H7 (cell line): ENCODE measurements at regions not wholly inside any gene's neighbourhood (a gene's known extent, or its start where the extent isn't known, plus 50 kb on each side); places are given as distances from the start of the nearest gene placed in this dataset.
"Not testable (repeated sequence)": the region's sequence is repeated elsewhere in the genome, so short reads cannot be mapped to it uniquely, and the experiment has no call there.

Experiments
- DNase-seq: peaks from one replicate; pipeline ENCODE4 v3.0.0; 2012
- H3K27me3 ChIP-seq: 2 replicates; pipeline ENCODE4 v1.6.0; 2011; ENCODE audit warnings: mild to moderate bottlenecking, low read length; ENCODE audit not compliant: control insufficient read depth, insufficient read depth
- H3K36me3 ChIP-seq: replicated peaks from 2 replicates; pipeline ENCODE4 v1.5.1; 2011; ENCODE audit warnings: low read length; ENCODE audit not compliant: control insufficient read depth, insufficient read depth
- H3K4me3 ChIP-seq: 2 replicates; pipeline ENCODE4 v1.5.1; 2011; ENCODE audit warnings: low read depth, mild to moderate bottlenecking, control low read depth, low read length, moderate library complexity; ENCODE audit not compliant: insufficient read depth

- DNase-seq: no peak
- Histone ChIP-seq H3K27me3 (no peaks in the 10 kb centered on the region), H3K36me3 (peaks cover 4% of the 10 kb centered on the region; the same call in 1 of the 2 replicates), H3K4me3 (no peak overlapping the region)
Measured at GRCh38 chr5:25418319-25418859, 773.6 kb upstream of the CDH10 start.

DNA sequence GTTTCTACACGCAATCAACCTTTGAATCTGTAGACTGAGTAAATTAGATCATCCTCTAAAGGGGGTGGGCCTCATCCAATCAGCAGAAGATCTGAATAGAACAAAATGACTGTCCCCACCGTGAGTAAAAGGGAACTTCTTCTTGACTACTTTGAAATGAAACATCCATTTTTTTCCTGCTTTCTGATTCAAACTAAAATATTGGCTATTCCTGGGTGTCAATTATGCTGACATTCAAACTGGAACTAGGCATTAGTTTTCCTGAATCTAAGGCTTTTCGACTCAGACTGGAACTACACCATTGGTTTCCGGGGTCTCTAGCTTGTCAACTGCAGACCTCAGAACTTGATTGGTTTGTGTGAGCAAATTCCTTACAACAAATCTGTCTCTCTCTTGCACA is 772.2 kb upstream of the CDH10 start:
- H3K36me3 ChIP-seq: peaks cover 4% of the 10 kb centered on the region; the same call in 1 of the 2 replicates
- H3K4me3 ChIP-seq: no peak overlapping the region
- H3K27me3 ChIP-seq: no peaks in the 10 kb centered on the region
- no peak for DNase-seq

- Histone ChIP-seq H3K36me3 (peaks cover 4% of the 10 kb centered on the region; the same call in 1 of the 2 replicates), H3K4me3 (no peak overlapping the region), H3K27me3 (no peaks in the 10 kb centered on the region)
- no peak for DNase-seq
Measured at GRCh38 chr5:25415970-25416369, 771.2 kb upstream of the CDH10 start.

- DNase-seq: no peak
- no peaks in the 10 kb centered on the region for H3K27me3 ChIP-seq
Measured at GRCh38 chr5:25414742-25415141, 770.0 kb upstream of the CDH10 start.

DNA sequence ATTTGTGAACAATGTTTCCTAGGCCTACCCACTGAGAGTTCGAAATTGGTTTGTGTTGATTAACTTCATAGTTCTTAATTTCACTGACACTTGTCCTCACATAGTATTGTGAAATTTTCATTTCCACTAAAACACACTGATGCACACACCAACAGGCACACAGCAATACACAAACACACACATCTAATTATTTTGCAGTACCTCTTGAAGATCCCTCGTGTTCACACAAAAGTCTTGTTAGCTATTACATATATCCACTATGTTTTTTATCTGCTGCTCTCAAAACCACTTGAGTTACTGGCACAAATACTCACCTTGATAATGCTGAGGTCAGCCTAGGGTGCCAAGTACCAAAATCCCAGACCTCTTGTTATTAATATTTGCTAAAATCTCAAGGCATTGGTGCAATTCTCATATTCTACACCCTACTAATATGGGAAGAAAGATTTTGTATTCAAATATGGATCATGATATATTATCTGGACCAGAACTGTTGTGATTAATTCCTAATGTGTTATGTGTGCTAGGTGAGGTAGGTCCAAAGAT is 767.4 kb upstream of the CDH10 start:
- H3K4me3 ChIP-seq: no peak overlapping the region
- no peak for DNase-seq
- H3K27me3 ChIP-seq: no peaks in the 10 kb centered on the region
- peaks cover 2% of the 10 kb centered on the region; the same call in 1 of the 2 replicates for H3K36me3 ChIP-seq

More at GRCh38 chr5:25414742-25415141, 770.0 kb upstream of the CDH10 start:
- H3K36me3 ChIP-seq: peaks cover 2% of the 10 kb centered on the region; the same call in 1 of the 2 replicates
- H3K4me3 ChIP-seq: no peak overlapping the region

GRCh38 chr5:25407365-25407764 is 762.6 kb upstream of the CDH10 start:
- H3K36me3 ChIP-seq, H3K27me3 ChIP-seq, DNase-seq, H3K4me3 ChIP-seq: not testable (repeated sequence)

DNA sequence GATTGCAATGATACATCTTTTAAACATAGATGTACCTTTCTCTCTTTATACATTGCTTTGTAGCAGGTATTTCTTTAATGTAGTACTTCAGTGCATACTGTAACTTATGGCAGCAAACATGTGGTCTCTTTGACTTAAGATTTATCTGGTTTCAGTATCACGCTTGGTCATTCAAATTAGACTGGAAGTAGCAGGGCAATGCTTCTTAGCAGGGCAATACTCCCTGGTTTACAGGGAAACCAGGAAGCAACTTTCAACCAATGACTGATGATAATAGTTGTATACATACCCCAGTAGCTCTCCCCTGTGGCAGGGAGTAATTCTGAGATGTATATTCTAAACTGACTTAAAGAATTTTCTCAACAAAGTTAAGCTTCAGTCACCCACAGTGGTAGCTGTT is 761.1 kb upstream of the CDH10 start:
- Histone ChIP-seq H3K4me3 (no peak overlapping the region), H3K36me3 (no peaks in the 10 kb centered on the region), H3K27me3 (no peaks in the 10 kb centered on the region)
- no peak for DNase-seq

DNA sequence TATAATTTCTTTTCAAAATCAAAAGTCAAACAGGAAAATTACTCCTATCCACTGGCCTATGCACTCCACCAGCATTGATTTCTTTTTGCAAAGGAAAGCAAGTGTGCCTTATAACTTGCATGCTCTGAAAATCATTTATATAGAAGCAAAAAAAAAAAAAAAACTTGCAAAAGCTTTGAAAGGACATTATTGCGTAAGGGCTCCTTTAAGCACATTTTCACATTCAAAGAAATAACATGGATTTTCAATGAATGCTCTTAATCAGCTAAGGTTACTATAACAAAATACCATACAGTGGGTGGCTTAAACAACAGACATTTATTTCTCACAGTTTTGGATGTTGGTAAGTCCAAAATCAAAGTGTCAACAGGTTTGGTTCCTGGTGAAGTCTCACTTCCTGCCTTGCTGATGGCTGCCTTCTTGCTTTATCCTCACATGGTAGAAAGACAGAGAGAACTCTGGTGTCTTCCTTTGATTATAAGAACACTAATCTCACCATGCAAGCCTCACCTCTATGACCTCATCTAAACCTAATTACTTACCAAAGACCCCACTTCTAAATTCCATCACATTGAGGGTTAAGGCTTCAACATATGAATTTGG is 755.2 kb upstream of the CDH10 start:
- DNase-seq: no peak
- Histone ChIP-seq H3K4me3 (no peak overlapping the region), H3K36me3 (no peaks in the 10 kb centered on the region; the same call in 1 of the 2 replicates), H3K27me3 (no peaks in the 10 kb centered on the region)

- Histone ChIP-seq H3K36me3 (no peaks in the 10 kb centered on the region; the same call in 1 of the 2 replicates), H3K4me3 (no peak overlapping the region), H3K27me3 (no peaks in the 10 kb centered on the region)
- DNase-seq: no peak
Measured at GRCh38 chr5:25393957-25394356, 749.2 kb upstream of the CDH10 start.

GRCh38 chr5:25393256-25393655 is 748.5 kb upstream of the CDH10 start:
- no peaks in the 10 kb centered on the region; the same call in 1 of the 2 replicates for H3K36me3 ChIP-seq
- no peak for DNase-seq
- no peak overlapping the region for H3K4me3 ChIP-seq

DNA sequence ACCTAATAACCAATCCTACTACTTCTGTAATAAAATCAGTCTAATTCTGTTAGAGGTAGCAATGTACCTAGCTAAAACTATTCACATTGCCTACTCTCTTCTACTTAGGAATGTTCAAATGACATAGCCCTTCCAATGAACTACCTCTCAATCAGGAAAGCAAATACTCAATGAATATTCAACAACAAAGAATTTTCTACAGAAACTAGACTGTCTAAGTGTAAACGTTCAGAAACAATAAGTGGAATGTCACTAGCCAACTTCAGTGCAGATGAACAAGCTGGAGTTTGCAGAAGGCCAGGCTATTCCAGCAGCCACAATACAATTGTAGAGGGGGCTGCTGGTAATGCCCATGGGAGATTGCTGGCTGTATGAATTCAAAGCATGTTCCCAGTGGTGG is 743.2 kb upstream of the CDH10 start:
- H3K36me3 ChIP-seq: no peaks in the 10 kb centered on the region
- DNase-seq: no peak
- no peaks in the 10 kb centered on the region for H3K27me3 ChIP-seq
- H3K4me3 ChIP-seq: no peak overlapping the region

More at GRCh38 chr5:25393256-25393655, 748.5 kb upstream of the CDH10 start:
- H3K27me3 ChIP-seq: no peaks in the 10 kb centered on the region

DNA sequence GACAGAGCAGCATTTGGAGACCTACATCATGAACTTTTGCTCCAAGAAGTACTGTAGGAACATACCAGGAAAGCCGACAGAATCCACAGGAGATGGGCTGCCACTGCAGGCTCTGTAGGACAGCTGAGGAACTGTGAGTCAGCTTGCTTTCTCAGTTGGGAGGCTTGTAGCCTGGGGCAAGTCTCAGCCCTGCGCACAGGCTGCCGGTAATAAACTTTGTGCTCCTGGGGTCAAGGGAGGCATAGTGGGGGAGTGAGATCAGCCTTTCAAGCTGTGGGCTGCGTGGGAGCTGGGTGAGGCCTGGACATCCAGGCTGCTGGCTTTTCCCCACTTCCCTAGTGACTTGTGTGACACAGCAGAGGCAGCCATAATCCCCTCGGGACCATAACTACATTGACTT is 718.0 kb upstream of the CDH10 start:
- no peak overlapping the region for H3K4me3 ChIP-seq
- no peaks in the 10 kb centered on the region for H3K36me3 ChIP-seq
- no peak for DNase-seq
- H3K27me3 ChIP-seq: no peaks in the 10 kb centered on the region

DNA sequence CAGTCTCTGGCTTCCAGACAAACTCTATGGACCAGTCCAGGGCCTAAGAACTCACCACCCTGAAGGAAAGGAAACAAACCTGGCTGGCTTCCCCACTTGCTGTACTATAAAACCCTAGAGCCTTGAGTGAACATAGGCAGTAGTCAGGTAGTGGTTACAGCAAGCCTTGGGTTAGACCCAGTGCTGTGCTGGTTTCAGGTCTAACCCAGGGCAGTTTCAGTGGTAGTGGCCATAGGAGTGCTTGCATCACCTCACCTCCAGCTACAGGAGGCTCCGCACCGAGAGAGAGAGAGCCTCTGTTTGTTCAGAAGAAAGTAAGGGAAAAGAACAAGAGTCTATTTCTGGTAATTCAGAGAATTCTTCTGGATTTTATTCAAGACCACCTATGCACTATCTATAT is 714.1 kb upstream of the CDH10 start:
- no peak overlapping the region for H3K4me3 ChIP-seq
- H3K36me3 ChIP-seq: no peaks in the 10 kb centered on the region
- DNase-seq: no peak
- no peaks in the 10 kb centered on the region for H3K27me3 ChIP-seq

DNA sequence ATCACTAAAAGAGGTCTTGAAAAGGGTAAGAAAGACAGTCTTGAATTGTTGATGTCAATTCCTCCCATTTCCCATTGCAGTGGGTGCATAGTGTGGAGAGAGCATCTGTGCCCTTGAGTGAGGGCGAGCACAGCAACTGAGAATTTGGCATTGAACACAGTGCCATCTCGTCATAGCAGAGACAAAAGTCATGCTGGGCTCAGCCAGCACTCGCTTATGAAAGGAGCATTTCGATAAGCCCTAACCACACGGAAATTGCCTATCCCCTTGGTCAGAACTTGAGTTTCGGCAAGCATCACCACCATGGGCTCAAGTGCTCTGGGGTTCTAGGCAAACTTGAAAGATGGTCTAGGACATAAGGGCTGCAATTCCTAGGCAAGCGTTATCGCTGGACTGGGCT is 712.8 kb upstream of the CDH10 start:
- Histone ChIP-seq H3K27me3 (no peaks in the 10 kb centered on the region), H3K4me3 (no peak overlapping the region), H3K36me3 (no peaks in the 10 kb centered on the region)
- DNase-seq: no peak

DNA sequence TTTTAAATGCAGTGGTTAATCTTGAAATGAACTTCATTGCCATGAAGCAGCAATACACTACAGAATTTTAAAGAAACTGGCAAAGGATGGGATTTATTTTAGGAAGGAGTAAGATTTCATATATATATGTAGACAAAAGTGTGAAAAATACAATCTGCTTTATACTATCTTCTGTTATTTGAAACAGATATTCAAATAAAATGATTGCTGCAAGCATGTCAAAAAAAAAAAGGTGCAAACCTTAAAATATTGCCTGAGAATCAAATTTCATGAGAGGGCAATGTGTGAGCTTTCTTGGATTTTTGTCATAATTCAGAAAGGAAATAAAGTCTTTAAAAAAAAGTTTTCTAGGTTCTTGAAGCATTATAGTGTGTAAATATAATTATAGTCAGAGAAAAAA is 705.0 kb upstream of the CDH10 start:
- Histone ChIP-seq H3K4me3 (no peak overlapping the region), H3K27me3 (no peaks in the 10 kb centered on the region), H3K36me3 (no peaks in the 10 kb centered on the region)
- no peak for DNase-seq
